Testis (tissue), 2 donors: ENCODE measurements at regions not wholly inside any gene's neighbourhood (a gene's known extent, or its start where the extent isn't known, plus 50 kb on each side); places are given as distances from the start of the nearest gene placed in this dataset.

Experiments used
- DNase-seq: peaks from one replicate; pipeline ENCODE4 v3.0.0-alpha.2; 2019
- H3K27ac ChIP-seq, 2 donors: fragments of 200-600 bp; sonication (generic); one replicate each; pipeline ENCODE4 v1.5.1; 2019
- H3K27me3 ChIP-seq: fragments of 200-600 bp; sonication (generic); one replicate; pipeline ENCODE4 v1.5.1; 2019
- H3K36me3 ChIP-seq: fragments of 200-600 bp; sonication (generic); one replicate; pipeline ENCODE4 v1.5.1; 2017; ENCODE audit warnings: low read depth; ENCODE audit errors: missing control alignments
- H3K4me1 ChIP-seq: fragments of 200-600 bp; sonication (generic); one replicate; pipeline ENCODE4 v1.5.1; 2019
- H3K4me3 ChIP-seq, 2 donors: fragments of 200-600 bp; sonication (generic); one replicate each; pipeline ENCODE4 v1.5.1; 2017 to 2019
- H3K9me3 ChIP-seq: fragments of 200-600 bp; sonication (generic); one replicate; pipeline ENCODE4 v1.5.1; 2017
- CTCF ChIP-seq, 3 experiments: fragments of 450-650 bp in 2 of 3; fragments of 200-600 bp in 1 of 3; sonication (generic) in 1 of 3; IDR thresholded peaks; one replicate each; pipeline ENCODE4 v1.5.1; 2016 to 2019; ENCODE audit warnings: antibody characterized with exemption in 3 of 3, mild to moderate bottlenecking in 2 of 3, moderate library complexity in 1 of 3
- POLR2A ChIP-seq: fragments of 450-650 bp; IDR thresholded peaks from one replicate; pipeline ENCODE4 v1.6.1; 2017; ENCODE audit warnings: antibody characterized with exemption, mild to moderate bottlenecking, moderate library complexity
- WGBS, 2 donors: methylation state at CpG; one replicate each; pipeline ENCODE4 v1.1.5; 2018; 5-methylcytosine and 5-hydroxymethylcytosine counted together
- intact Hi-C: fragments of 100-400 bp; cut with DNase I; formaldehyde crosslinking; loops from one replicate; pipeline ENCODE4 v1.15.1; 2023; ENCODE audit warnings: low total_unique reads

DNA sequence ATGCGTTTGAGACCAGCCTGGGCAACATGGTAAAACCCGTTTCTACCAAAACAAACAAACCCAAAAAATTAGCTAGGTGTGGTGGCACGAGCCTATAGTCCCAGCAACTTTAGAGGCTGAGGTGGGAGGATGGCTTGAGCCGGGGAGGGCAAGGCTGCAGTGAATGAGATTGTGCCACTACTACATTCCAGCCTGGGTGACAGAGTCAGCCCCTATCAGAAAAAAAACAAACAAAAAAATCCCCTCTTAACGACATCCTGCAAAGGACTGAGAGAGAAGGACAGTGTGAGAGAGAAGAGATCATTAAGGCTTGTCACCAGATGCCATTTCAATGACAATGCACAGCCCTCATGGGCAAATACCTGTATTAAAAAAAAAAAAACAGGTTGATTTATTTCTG lies 266.7 kb upstream of the ATP10A start:
- intact Hi-C loops, result no loop called here
- WGBS, 2 donors, result 61 to 67% methylated on average over 5 of the region's 5 CpGs
- no peak for DNase-seq
- Histone ChIP-seq H3K4me3 (no peak overlapping the region), H3K27me3 (no peaks in the 10 kb centered on the region), H3K4me1 (peaks cover 4% of the 10 kb centered on the region), H3K27ac (no peak overlapping the region), H3K36me3 (no peaks in the 10 kb centered on the region), H3K9me3 (no peaks in the 10 kb centered on the region)
- TF ChIP-seq POLR2A (no peak), CTCF (IDR thresholded peaks at IDR 0.05) (no peak)

GRCh38 chr15:26128611-26129140 lies 265.5 kb upstream of the ATP10A start:
- H3K36me3 ChIP-seq, result no peaks in the 10 kb centered on the region
- H3K27me3 ChIP-seq, result no peaks in the 10 kb centered on the region
- H3K27ac ChIP-seq, result no peak overlapping the region
- peaks cover 4% of the 10 kb centered on the region for H3K4me1 ChIP-seq
- no peaks in the 10 kb centered on the region for H3K9me3 ChIP-seq
- 60 to 76% methylated on average over 4 to 7 of the region's 7 CpGs for WGBS, 2 donors
- no peak overlapping the region for H3K4me3 ChIP-seq
- no peak for DNase-seq
- intact Hi-C loops, result no loop called here
- TF ChIP-seq POLR2A (no peak), CTCF (IDR thresholded peaks at IDR 0.05) (no peak)

DNA sequence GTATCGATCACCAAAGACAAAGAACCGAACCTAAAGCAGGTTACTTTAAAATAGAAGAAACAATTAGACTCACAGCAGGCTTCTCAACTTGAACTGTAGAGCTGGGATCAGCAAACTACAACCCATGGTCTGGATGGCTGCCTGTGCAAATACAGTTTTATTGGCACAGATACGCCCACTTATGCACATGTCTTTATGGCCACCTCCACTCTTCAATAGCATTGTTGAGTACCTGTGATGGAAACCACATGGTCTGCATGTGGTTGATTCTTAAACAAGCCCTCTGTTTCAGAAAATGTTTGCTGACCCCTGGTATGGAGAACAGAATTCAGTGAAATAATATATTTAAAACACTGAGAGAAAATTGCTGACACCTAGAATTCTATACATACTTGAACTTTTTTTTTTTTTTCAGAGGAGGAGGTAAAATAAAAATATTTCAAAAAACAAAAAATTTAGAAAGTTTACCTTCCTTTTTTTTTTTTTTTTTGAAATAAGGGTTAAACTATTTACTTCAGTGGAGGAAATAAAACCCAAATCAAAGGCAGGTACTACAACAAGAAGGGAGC lies 263.8 kb upstream of the ATP10A start:
- Histone ChIP-seq H3K4me3 (no peak overlapping the region), H3K27ac (no peak overlapping the region), H3K9me3 (no peaks in the 10 kb centered on the region), H3K27me3 (no peaks in the 10 kb centered on the region), H3K36me3 (no peaks in the 10 kb centered on the region), H3K4me1 (peaks cover 4% of the 10 kb centered on the region)
- DNase-seq, result no peak
- TF ChIP-seq CTCF (IDR thresholded peaks at IDR 0.05) (no peak), POLR2A (no peak)
- 90 to 95% methylated on average over 3 of the region's 3 CpGs for WGBS, 2 donors
- intact Hi-C loops, result no loop called here

DNA sequence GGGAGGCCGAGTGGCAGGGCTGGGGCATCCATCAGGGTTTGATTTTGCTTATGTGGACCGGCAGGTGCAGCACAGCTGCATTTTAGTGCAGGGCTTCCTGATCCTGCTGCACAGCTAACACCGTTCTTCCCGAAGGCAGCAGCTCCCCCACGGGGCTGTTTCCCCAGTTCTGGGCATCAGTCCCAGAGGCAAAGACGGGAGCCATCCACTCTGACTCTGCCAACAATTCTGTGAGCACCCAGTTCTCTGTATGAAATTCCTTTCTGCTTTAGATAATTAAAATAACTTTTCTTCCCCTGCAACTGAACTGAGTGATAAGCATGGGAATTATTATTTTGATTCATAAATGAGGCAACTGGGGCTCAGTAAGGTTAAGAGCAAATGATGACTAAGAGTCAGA lies 262.9 kb upstream of the ATP10A start:
- H3K4me3 ChIP-seq, result no peak overlapping the region
- no peaks in the 10 kb centered on the region for H3K9me3 ChIP-seq
- no peaks in the 10 kb centered on the region for H3K27me3 ChIP-seq
- WGBS, 2 donors, result 26 to 65% methylated on average over 5 to 6 of the region's 6 CpGs
- no peaks in the 10 kb centered on the region for H3K36me3 ChIP-seq
- DNase-seq, result peak; percentile 74
- no peak overlapping the region for H3K27ac ChIP-seq
- peaks cover 4% of the 10 kb centered on the region for H3K4me1 ChIP-seq
- intact Hi-C loops, result no loop called here
- TF ChIP-seq POLR2A (no peak), CTCF (IDR thresholded peaks at IDR 0.05) (no peak)

- Histone ChIP-seq H3K27me3 (no peaks in the 10 kb centered on the region), H3K9me3 (no peaks in the 10 kb centered on the region), H3K36me3 (no peaks in the 10 kb centered on the region), H3K4me3 (no peak overlapping the region), H3K27ac (no peak overlapping the region), H3K4me1 (peaks cover 4% of the 10 kb centered on the region)
- DNase-seq, result no peak
- WGBS, 2 donors, result 74 to 88% methylated on average over 10 to 12 of the region's 12 CpGs
- no peak for TF ChIP-seq POLR2A
- intact Hi-C loops, result no loop called here
These were observed 262.5 kb upstream of the ATP10A start for GRCh38 chr15:26125664-26126063.
